ENCODE measurements at regions not wholly inside any gene's neighbourhood (a gene's known extent, or its start where the extent isn't known, plus 50 kb on each side); places are given as distances from the start of the nearest gene placed in this dataset.

- no peak overlapping the region for H3K4me3 ChIP-seq (replicated peaks in 1 of 3; ENCODE audit: low read depth in 2 of 3, low read length in 3 of 3)
- H3K27ac Mint-ChIP-seq: no peak overlapping the region
- H3K27me3 ChIP-seq (ENCODE audit: control insufficient read depth in 2 of 2, insufficient read depth in 2 of 2, low read length in 2 of 2): no peaks in the 10 kb centered on the region
- WGBS (ENCODE audit: insufficient coverage): no CpG with 5 or more reads among the region's 1 CpG
- H3K36me3 Mint-ChIP-seq: peaks cover 0 to 1% of the 10 kb centered on the region in 2 donors
- TF ChIP-seq CTCF (IDR thresholded peaks at IDR 0.05): no peak
- H2AFZ ChIP-seq (ENCODE audit: insufficient read depth, low read depth, low read length, poor library complexity, severe bottlenecking): no peak overlapping the region
- no peak overlapping the region for H3K4me2 ChIP-seq (replicated peaks; ENCODE audit: extremely low read depth, low read length, poor library complexity, severe bottlenecking)
- no peak overlapping the region for H3K27ac ChIP-seq (ENCODE audit: low read depth in 1 of 2, low read length in 2 of 2)
- no peak for DNase-seq
- H3K9me3 Mint-ChIP-seq: peaks cover 0 to 1% (median 0%) of the 10 kb centered on the region in 7 donors
- no peaks in the 10 kb centered on the region for H3K36me3 ChIP-seq (replicated peaks in 1 of 2; ENCODE audit: control insufficient read depth in 1 of 2, insufficient read depth in 2 of 2, low read length in 2 of 2)
- peaks cover 14% of the 10 kb centered on the region for H3K4me1 Mint-ChIP-seq
- intact Hi-C loops (cut with micrococcal nuclease): no loop called here
- H3K79me2 ChIP-seq (ENCODE audit: insufficient read depth, low read length): no peaks in the 10 kb centered on the region
- H3K9ac ChIP-seq (ENCODE audit: insufficient read depth, low read length, poor library complexity, severe bottlenecking): no peak overlapping the region
- no peaks in the 10 kb centered on the region for H4K20me1 ChIP-seq (ENCODE audit: insufficient read depth, low read length)
- no peak overlapping the region for H3K4me3 Mint-ChIP-seq
- peaks cover 0 to 1% (median 0%) of the 10 kb centered on the region in 3 donors for H3K27me3 Mint-ChIP-seq (ENCODE audit: low read depth in 3 of 3)
- no peaks in the 10 kb centered on the region for H3K9me3 ChIP-seq (replicated peaks in 1 of 2; ENCODE audit: control insufficient read depth in 1 of 2, insufficient read depth in 1 of 2, low read length in 2 of 2)
- peaks cover 14 to 20% of the 10 kb centered on the region in 2 donors for H3K4me1 ChIP-seq (ENCODE audit: control insufficient read depth in 1 of 2, insufficient read depth in 2 of 2, low read length in 2 of 2)
Measured at GRCh38 chr2:144146076-144146475, 373.8 kb downstream of the ZEB2 start.

GRCh38 chr2:144143294-144144151 is 376.4 kb downstream of the ZEB2 start:
- H3K27ac Mint-ChIP-seq: peak overlapping the region; percentile 83 to 98 (median 94)
- Histone ChIP-seq H3K9ac (ENCODE audit: insufficient read depth, low read length, poor library complexity, severe bottlenecking) (peak overlapping the region; percentile 10), H4K20me1 (ENCODE audit: insufficient read depth, low read length) (no peaks in the 10 kb centered on the region), H3K9me3 (replicated peaks in 1 of 2; ENCODE audit: control insufficient read depth in 1 of 2, insufficient read depth in 1 of 2, low read length in 2 of 2) (no peaks in the 10 kb centered on the region), H3K27ac (ENCODE audit: low read depth in 1 of 2, low read length in 2 of 2) (peak overlapping the region in 1 of 2 donors; percentile 80), H3K79me2 (ENCODE audit: insufficient read depth, low read length) (no peaks in the 10 kb centered on the region), H3K27me3 (ENCODE audit: control insufficient read depth in 2 of 2, insufficient read depth in 2 of 2, low read length in 2 of 2) (no peaks in the 10 kb centered on the region), H3K4me3 (replicated peaks in 1 of 3; ENCODE audit: low read depth in 2 of 3, low read length in 3 of 3) (peak overlapping the region in 1 of 3 experiments; percentile 29), H2AFZ (ENCODE audit: insufficient read depth, low read depth, low read length, poor library complexity, severe bottlenecking) (peak overlapping the region; percentile 4), H3K4me1 (ENCODE audit: control insufficient read depth in 1 of 2, insufficient read depth in 2 of 2, low read length in 2 of 2) (peaks cover 22 to 31% of the 10 kb centered on the region in 2 donors), H3K36me3 (replicated peaks in 1 of 2; ENCODE audit: control insufficient read depth in 1 of 2, insufficient read depth in 2 of 2, low read length in 2 of 2) (no peaks in the 10 kb centered on the region), H3K4me2 (replicated peaks; ENCODE audit: extremely low read depth, low read length, poor library complexity, severe bottlenecking) (peak overlapping the region; percentile 65)
- intact Hi-C loops (cut with micrococcal nuclease): no loop called here
- H3K4me1 Mint-ChIP-seq: peaks cover 25% of the 10 kb centered on the region
- WGBS (ENCODE audit: insufficient coverage): no CpG with 5 or more reads among the region's 4 CpGs
- peaks cover 0 to 1% of the 10 kb centered on the region in 2 donors for H3K36me3 Mint-ChIP-seq
- peak; percentile 63 to 74 (median 73) for DNase-seq
- peaks cover 0 to 1% (median 0%) of the 10 kb centered on the region in 3 donors for H3K27me3 Mint-ChIP-seq (ENCODE audit: low read depth in 3 of 3)
- peaks cover 0 to under 1% (median 0%) of the 10 kb centered on the region in 7 donors for H3K9me3 Mint-ChIP-seq
- peak overlapping the region in 1 of 2 donors; percentile 71 for H3K4me3 Mint-ChIP-seq
- TF ChIP-seq CTCF (IDR thresholded peaks at IDR 0.05): no peak

Data from CD14-positive monocyte (primary cell).